ENCODE measurements at regions not wholly inside any gene's neighbourhood (a gene's known extent, or its start where the extent isn't known, plus 50 kb on each side); places are given as distances from the start of the nearest gene placed in this dataset.

GRCh38 chr1:94608142-94608851 is 66.7 kb upstream of the F3 start:
- no peak for ATAC-seq
- no peak for TF ChIP-seq PATZ1 (CRISPR knock-in tag; IDR thresholded peaks at IDR 0.05; ENCODE audit: borderline replicate concordance)
- no peak for TF ChIP-seq ZC3H10 (CRISPR knock-in tag; IDR thresholded peaks at IDR 0.05)
- no peak for TF ChIP-seq OSR1 (CRISPR knock-in tag; IDR thresholded peaks at IDR 0.05)
- TF ChIP-seq CSRNP3 (CRISPR knock-in tag; IDR thresholded peaks at IDR 0.05) = no peak
- TF ChIP-seq CREB5 (CRISPR knock-in tag; IDR thresholded peaks at IDR 0.05; ENCODE audit: low read depth) = no peak
- no peak for TF ChIP-seq ARNTL (CRISPR knock-in tag; IDR thresholded peaks at IDR 0.05; ENCODE audit: borderline replicate concordance, low read depth)
- TF ChIP-seq BACH2 (CRISPR knock-in tag; IDR thresholded peaks at IDR 0.05; ENCODE audit: borderline replicate concordance) = no peak
- no peak for TF ChIP-seq TCF4 (CRISPR knock-in tag; IDR thresholded peaks at IDR 0.05; ENCODE audit: borderline replicate concordance)
- TF ChIP-seq RARB (CRISPR knock-in tag; IDR thresholded peaks at IDR 0.05) = no peak
- TF ChIP-seq ZNF8 (CRISPR knock-in tag; IDR thresholded peaks at IDR 0.05) = no peak
- no peak for TF ChIP-seq SNAI2 (CRISPR knock-in tag; IDR thresholded peaks at IDR 0.05)
- TF ChIP-seq PPARA (CRISPR knock-in tag; IDR thresholded peaks at IDR 0.05; ENCODE audit: borderline replicate concordance) = no peak

GRCh38 chr1:94607398-94607797 is 65.8 kb upstream of the F3 start:
- no peak for ATAC-seq
- TF ChIP-seq PPARA (CRISPR knock-in tag; IDR thresholded peaks at IDR 0.05; ENCODE audit: borderline replicate concordance) (no peak), SNAI2 (CRISPR knock-in tag; IDR thresholded peaks at IDR 0.05) (no peak), ZNF8 (CRISPR knock-in tag; IDR thresholded peaks at IDR 0.05) (no peak), CSDC2 (CRISPR knock-in tag; IDR thresholded peaks at IDR 0.05) (no peak), ARNTL (CRISPR knock-in tag; IDR thresholded peaks at IDR 0.05; ENCODE audit: borderline replicate concordance, low read depth) (no peak), ZC3H10 (CRISPR knock-in tag; IDR thresholded peaks at IDR 0.05) (no peak), ISL1 (CRISPR knock-in tag; IDR thresholded peaks at IDR 0.05) (no peak), ZFP30 (CRISPR knock-in tag; IDR thresholded peaks at IDR 0.05) (no peak), OSR1 (CRISPR knock-in tag; IDR thresholded peaks at IDR 0.05) (no peak), GLIS3 (CRISPR knock-in tag; IDR thresholded peaks at IDR 0.05) (no peak), ESRRG (CRISPR knock-in tag; IDR thresholded peaks at IDR 0.05) (no peak)

GRCh38 chr1:94606471-94606870 is 64.9 kb upstream of the F3 start:
- no peak for ATAC-seq
- TF ChIP-seq BACH2 (CRISPR knock-in tag; IDR thresholded peaks at IDR 0.05; ENCODE audit: borderline replicate concordance) (no peak), TCF4 (CRISPR knock-in tag; IDR thresholded peaks at IDR 0.05; ENCODE audit: borderline replicate concordance) (no peak), TOX (CRISPR knock-in tag; IDR thresholded peaks at IDR 0.05; ENCODE audit: borderline replicate concordance) (no peak), GLIS3 (CRISPR knock-in tag; IDR thresholded peaks at IDR 0.05) (no peak), ZFP3 (CRISPR knock-in tag; IDR thresholded peaks at IDR 0.05) (no peak), CSRNP3 (CRISPR knock-in tag; IDR thresholded peaks at IDR 0.05) (no peak), ESRRG (CRISPR knock-in tag; IDR thresholded peaks at IDR 0.05) (no peak), ZNF70 (CRISPR knock-in tag; IDR thresholded peaks at IDR 0.05) (no peak), ISL1 (CRISPR knock-in tag; IDR thresholded peaks at IDR 0.05) (no peak), ZC3H10 (CRISPR knock-in tag; IDR thresholded peaks at IDR 0.05) (no peak), TSHZ2 (CRISPR knock-in tag; IDR thresholded peaks at IDR 0.05) (no peak), ZNF8 (CRISPR knock-in tag; IDR thresholded peaks at IDR 0.05) (no peak), CSDC2 (CRISPR knock-in tag; IDR thresholded peaks at IDR 0.05) (no peak), CREB5 (CRISPR knock-in tag; IDR thresholded peaks at IDR 0.05; ENCODE audit: low read depth) (no peak), ARNTL (CRISPR knock-in tag; IDR thresholded peaks at IDR 0.05; ENCODE audit: borderline replicate concordance, low read depth) (no peak), ZNF565 (CRISPR knock-in tag; conservative IDR thresholded peaks at IDR 0.05; ENCODE audit: low read depth) (no peak), PPARA (CRISPR knock-in tag; IDR thresholded peaks at IDR 0.05; ENCODE audit: borderline replicate concordance) (no peak), RARB (CRISPR knock-in tag; IDR thresholded peaks at IDR 0.05) (no peak), PATZ1 (CRISPR knock-in tag; IDR thresholded peaks at IDR 0.05; ENCODE audit: borderline replicate concordance) (no peak)
